Psoas muscle (tissue), 7 donors: ENCODE measurements at regions not wholly inside any gene's neighbourhood (a gene's known extent, or its start where the extent isn't known, plus 50 kb on each side); places are given as distances from the start of the nearest gene placed in this dataset.

ENCODE experiments used
- ATAC-seq, 4 donors: fragments of 200-7000 bp; cut with Tn5 transposase; one replicate each; pipeline ENCODE4 v1.9.1; 2020; ENCODE audit warnings: moderate library complexity in 3 of 4, mild to moderate bottlenecking in 2 of 4
- DNase-seq, 2 donors: peaks; one replicate each; pipeline ENCODE4 v3.0.0-alpha.2; 2020
- H3K27ac ChIP-seq: fragments of 200-600 bp; one replicate; pipeline ENCODE4 v1.8.0; 2022
- H3K27me3 ChIP-seq, 3 donors: fragments of 200-600 bp in 1 of 3; one replicate each; pipeline versions ENCODE4 v1.6.1 to v1.8.0; 2013 to 2022; ENCODE audit warnings: low read length in 2 of 3, mild to moderate bottlenecking in 2 of 3, moderate library complexity in 1 of 3; ENCODE audit not compliant: insufficient read depth in 3 of 3
- H3K36me3 ChIP-seq, 2 donors: fragments of 200-600 bp in 1 of 2; one replicate each; pipeline versions ENCODE4 v1.6.1 to v1.8.0; 2013 to 2022; ENCODE audit warnings: low read depth in 1 of 2, mild to moderate bottlenecking in 1 of 2, moderate library complexity in 1 of 2; ENCODE audit not compliant: insufficient read depth in 1 of 2
- H3K4me1 ChIP-seq: fragments of 200-600 bp; one replicate; pipeline ENCODE4 v1.8.0; 2022
- H3K4me3 ChIP-seq: fragments of 200-600 bp; one replicate; pipeline ENCODE4 v1.8.0; 2022; ENCODE audit warnings: mild to moderate bottlenecking
- H3K9me3 ChIP-seq: fragments of 200-600 bp; one replicate; pipeline ENCODE4 v1.8.0; 2022
- CTCF ChIP-seq: fragments of 200-600 bp; IDR thresholded peaks from one replicate; pipeline ENCODE4 v1.8.0; 2022; ENCODE audit warnings: antibody characterized with exemption
- WGBS, 3 donors: extraction: QIAGEN DNeasy Blood & Tissue Kit; methylation state at CpG; one replicate each; pipeline versions ENCODE4 v1.1.6 to v1.1.7; 2013; 5-methylcytosine and 5-hydroxymethylcytosine counted together
- intact Hi-C, 2 donors: fragments of 100-400 bp; cut with DNase I; formaldehyde crosslinking; loops; one replicate each; pipeline versions ENCODE4 v1.11.0 to v1.14.2; 2022
- donor health status: healthy with polysubstance abuse.
- donor health status: DM: no; HTN: no; CAD: no; lungs with moderate emphysema.
- donor health status: Bipolar disorder and iron deficiency.
- donor health status: healthy.
- donor health status: DM: yes; HTN: yes; CAD: no.
- donor health status: DM: no; HTN: no; CAD: no.
- donor health status: DM: yes; HTN: yes; CAD: no.

GRCh38 chr16:13856811-13857511 lies 63.0 kb upstream of the ERCC4 start:
- Histone ChIP-seq H3K27me3 (peaks cover 0 to 3% (median 0%) of the 10 kb centered on the region in 3 donors), H3K4me1 (no peaks in the 10 kb centered on the region), H3K9me3 (no peaks in the 10 kb centered on the region), H3K36me3 (no peaks in the 10 kb centered on the region), H3K27ac (no peak overlapping the region), H3K4me3 (no peak overlapping the region)
- intact Hi-C loops, result no loop called here
- no peak for TF ChIP-seq CTCF
- ATAC-seq (no peak), DNase-seq (no peak)
- 76 to 77% (median 77%) methylated on average over 7 of the region's 7 CpGs for WGBS, 3 donors

- Histone ChIP-seq H3K27ac (no peak overlapping the region), H3K36me3 (no peaks in the 10 kb centered on the region), H3K27me3 (peaks cover 0 to 3% (median 0%) of the 10 kb centered on the region in 3 donors), H3K4me1 (no peaks in the 10 kb centered on the region), H3K4me3 (no peak overlapping the region), H3K9me3 (no peaks in the 10 kb centered on the region)
- no peak for TF ChIP-seq CTCF
- ATAC-seq (no peak), DNase-seq (no peak)
- intact Hi-C loops, result no loop called here
- WGBS, 3 donors, result 74 to 86% (median 77%) methylated on average over 9 of the region's 9 CpGs
Observed at GRCh38 chr16:13858873-13859580, 60.9 kb upstream of the ERCC4 start.

GRCh38 chr16:13863075-13863765 lies 56.7 kb upstream of the ERCC4 start:
- WGBS, 3 donors, result 87 to 97% (median 91%) methylated on average over 4 of the region's 4 CpGs
- no peak for TF ChIP-seq CTCF
- H3K27me3 ChIP-seq, result peaks cover 0 to 3% (median 0%) of the 10 kb centered on the region in 3 donors
- no peak for DNase-seq
- intact Hi-C loops, result no loop called here
- ATAC-seq, result no peak
- H3K27ac ChIP-seq, result no peak overlapping the region
- no peak overlapping the region for H3K4me3 ChIP-seq
- H3K4me1 ChIP-seq, result no peaks in the 10 kb centered on the region
- H3K9me3 ChIP-seq, result no peaks in the 10 kb centered on the region
- H3K36me3 ChIP-seq, result no peaks in the 10 kb centered on the region

GRCh38 chr16:13864689-13865088 lies 55.3 kb upstream of the ERCC4 start:
- no peak for TF ChIP-seq CTCF
- Histone ChIP-seq H3K9me3 (no peaks in the 10 kb centered on the region), H3K36me3 (no peaks in the 10 kb centered on the region), H3K4me1 (no peaks in the 10 kb centered on the region), H3K4me3 (no peak overlapping the region), H3K27ac (no peak overlapping the region), H3K27me3 (peaks cover 0 to 2% (median 0%) of the 10 kb centered on the region in 3 donors)
- WGBS, 3 donors, result 73 to 75% (median 74%) methylated on average over 4 of the region's 4 CpGs
- intact Hi-C loops, result loop anchor here in 1 of 2 donors (5.0 kb wide), 1 partner anchor 53 kb away; no protein-coding TSS in a partner anchor
- DNase-seq (no peak), ATAC-seq (no peak)
